A673 (cell line): ENCODE measurements at regions not wholly inside any gene's neighbourhood (a gene's known extent, or its start where the extent isn't known, plus 50 kb on each side); places are given as distances from the start of the nearest gene placed in this dataset.
"Not testable (repeated sequence)": the region's sequence is repeated elsewhere in the genome, so short reads cannot be mapped to it uniquely, and the experiment has no call there.

ENCODE experiments used
- BruUV-seq: library from RNA; stranded (reverse); fragments of 400-500 nt; replicated peaks from 2 replicates; lab custom pipeline; 2021; lab: Mats Ljungman, UMichigan
- CTCF ChIA-PET: fragments of 300-600 bp; sonication (Branson Sonifier 250); formaldehyde crosslinking; loops from one replicate; lab custom pipeline; 2022; ENCODE audit warnings: antibody characterized with exemption; lab: Charles Lee
- POLR2A ChIA-PET: fragments of 300-600 bp; sonication (Branson Sonifier 250); formaldehyde crosslinking; loops from one replicate; lab custom pipeline; 2022; ENCODE audit warnings: antibody characterized with exemption; ENCODE audit not compliant: low non-redundant PET; lab: Charles Lee
- DNase-seq: peaks from one replicate; pipeline ENCODE4 v3.0.0-alpha.2; 2015; ENCODE audit warnings: low spot score
- H3K27ac ChIP-seq: fragments of 200-600 bp; sonication (generic); 2 replicates; pipeline ENCODE4 v1.5.1; 2016; ENCODE audit warnings: mixed run types, low read depth, mild to moderate bottlenecking, mixed read lengths, antibody characterized with exemption, low read length; ENCODE audit not compliant: poor library complexity, severe bottlenecking
- H3K27me3 ChIP-seq: fragments of 200-600 bp; sonication (generic); replicated peaks from 2 replicates; pipeline ENCODE4 v1.6.1; 2017; ENCODE audit warnings: mixed run types, low read depth, mild to moderate bottlenecking, mixed read lengths, antibody characterized with exemption, low read length; ENCODE audit not compliant: insufficient read depth, poor library complexity
- H3K36me3 ChIP-seq: fragments of 200-600 bp; sonication (generic); 2 replicates; pipeline ENCODE4 v1.6.1; 2016; ENCODE audit warnings: mixed run types, mild to moderate bottlenecking, mixed read lengths, antibody characterized with exemption, low read length; ENCODE audit not compliant: insufficient read depth, poor library complexity, severe bottlenecking
- H3K4me1 ChIP-seq: fragments of 200-600 bp; sonication (generic); 2 replicates; pipeline ENCODE4 v1.6.1; 2017; ENCODE audit warnings: mixed run types, mild to moderate bottlenecking, mixed read lengths, antibody characterized with exemption, low read length; ENCODE audit not compliant: insufficient read depth, poor library complexity, severe bottlenecking
- H3K4me3 ChIP-seq: fragments of 200-600 bp; sonication (generic); 2 replicates; pipeline ENCODE4 v1.5.1; 2016; ENCODE audit warnings: low read depth, mixed run types, mild to moderate bottlenecking, mixed read lengths, low read length; ENCODE audit not compliant: poor library complexity, severe bottlenecking
- H3K9me3 ChIP-seq: fragments of 200-600 bp; sonication (generic); 2 replicates; pipeline ENCODE4 v1.6.1; 2016; ENCODE audit warnings: mixed run types, low read depth, mild to moderate bottlenecking, mixed read lengths, antibody characterized with exemption, low read length; ENCODE audit not compliant: poor library complexity, severe bottlenecking
- EZH2 ChIP-seq: fragments of 200-600 bp; sonication (generic); IDR thresholded peaks from 2 replicates; pipeline ENCODE4 v1.6.1; 2017; ENCODE audit warnings: borderline replicate concordance, low read depth, mild to moderate bottlenecking, mixed read lengths, antibody characterized with exemption, low read length; ENCODE audit not compliant: poor library complexity, severe bottlenecking
- intact Hi-C: fragments of 100-400 bp; cut with micrococcal nuclease; formaldehyde crosslinking; loops from one replicate; pipeline ENCODE4 v1.10.0; 2022; ENCODE audit not compliant: unreplicated experiment
- TF ChIP-seq, protein P1 (sequence below): fragments of 300-800, 200-600 bp; sonication (generic); conservative IDR thresholded peaks from 2 replicates; pipeline ENCODE4 v1.5.1; 2017; ENCODE audit warnings: low read depth, mild to moderate bottlenecking, antibody characterized with exemption, low read length, moderate library complexity, mixed read lengths

DNA sequence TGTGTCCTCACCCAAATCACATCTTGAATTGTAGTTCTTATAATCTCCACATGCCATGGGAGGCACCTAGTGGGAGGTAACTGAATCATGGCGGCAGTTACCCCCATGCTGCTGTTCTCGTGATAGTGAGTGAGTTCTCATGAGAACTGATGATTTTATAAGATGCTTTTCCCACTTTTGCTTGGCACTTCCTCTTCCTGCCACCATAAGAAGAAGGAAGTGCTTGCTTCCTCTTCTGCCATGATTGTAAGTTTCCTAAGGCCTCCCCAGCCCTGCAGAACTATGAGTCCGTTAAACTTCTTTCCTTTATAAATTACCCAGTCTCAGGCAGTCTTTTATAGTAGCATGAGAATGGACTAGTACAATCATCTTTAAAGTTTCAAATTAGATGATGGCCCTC lies 902.4 kb upstream of the PIK3C3 start:
- no peaks in the 10 kb centered on the region for H3K9me3 ChIP-seq
- no peak for DNase-seq
- no peak for TF ChIP-seq EZH2
- TF ChIP-seq, protein P1, sequence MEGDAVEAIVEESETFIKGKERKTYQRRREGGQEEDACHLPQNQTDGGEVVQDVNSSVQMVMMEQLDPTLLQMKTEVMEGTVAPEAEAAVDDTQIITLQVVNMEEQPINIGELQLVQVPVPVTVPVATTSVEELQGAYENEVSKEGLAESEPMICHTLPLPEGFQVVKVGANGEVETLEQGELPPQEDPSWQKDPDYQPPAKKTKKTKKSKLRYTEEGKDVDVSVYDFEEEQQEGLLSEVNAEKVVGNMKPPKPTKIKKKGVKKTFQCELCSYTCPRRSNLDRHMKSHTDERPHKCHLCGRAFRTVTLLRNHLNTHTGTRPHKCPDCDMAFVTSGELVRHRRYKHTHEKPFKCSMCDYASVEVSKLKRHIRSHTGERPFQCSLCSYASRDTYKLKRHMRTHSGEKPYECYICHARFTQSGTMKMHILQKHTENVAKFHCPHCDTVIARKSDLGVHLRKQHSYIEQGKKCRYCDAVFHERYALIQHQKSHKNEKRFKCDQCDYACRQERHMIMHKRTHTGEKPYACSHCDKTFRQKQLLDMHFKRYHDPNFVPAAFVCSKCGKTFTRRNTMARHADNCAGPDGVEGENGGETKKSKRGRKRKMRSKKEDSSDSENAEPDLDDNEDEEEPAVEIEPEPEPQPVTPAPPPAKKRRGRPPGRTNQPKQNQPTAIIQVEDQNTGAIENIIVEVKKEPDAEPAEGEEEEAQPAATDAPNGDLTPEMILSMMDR: no peak
- POLR2A ChIA-PET: no interaction called here
- intact Hi-C loops: no loop called here
- no peaks in the 10 kb centered on the region for H3K27me3 ChIP-seq
- H3K36me3 ChIP-seq: no peaks in the 10 kb centered on the region
- BruUV-seq: no TSS peak
- no peak overlapping the region for H3K4me3 ChIP-seq
- H3K27ac ChIP-seq: no peak overlapping the region
- CTCF ChIA-PET: no interaction called here
- no peaks in the 10 kb centered on the region for H3K4me1 ChIP-seq

DNA sequence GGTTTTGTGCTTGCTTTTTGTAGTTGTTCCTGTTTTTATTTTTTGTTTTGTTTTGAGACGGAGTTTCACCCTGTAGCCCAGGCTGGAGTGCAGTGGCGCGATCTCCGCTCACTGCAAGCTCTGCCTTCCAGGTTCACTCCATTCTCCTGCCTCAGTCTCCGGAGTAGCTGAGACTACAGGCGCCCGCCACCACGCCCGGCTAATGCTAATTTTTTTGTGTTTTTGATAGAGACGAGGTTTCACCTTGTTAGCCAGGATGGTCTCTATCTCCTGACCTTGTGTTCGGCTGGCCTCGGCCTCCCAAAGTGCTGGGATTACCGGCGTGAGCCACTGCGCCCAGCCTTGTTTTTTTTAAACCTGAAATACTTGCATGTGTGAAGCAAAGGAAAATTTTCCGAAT lies 908.8 kb upstream of the PIK3C3 start:
- BruUV-seq, H3K4me1 ChIP-seq, H3K4me3 ChIP-seq, H3K9me3 ChIP-seq, DNase-seq, POLR2A ChIA-PET, CTCF ChIA-PET, intact Hi-C loops, H3K27ac ChIP-seq, H3K36me3 ChIP-seq, H3K27me3 ChIP-seq: not testable (repeated sequence)

DNA sequence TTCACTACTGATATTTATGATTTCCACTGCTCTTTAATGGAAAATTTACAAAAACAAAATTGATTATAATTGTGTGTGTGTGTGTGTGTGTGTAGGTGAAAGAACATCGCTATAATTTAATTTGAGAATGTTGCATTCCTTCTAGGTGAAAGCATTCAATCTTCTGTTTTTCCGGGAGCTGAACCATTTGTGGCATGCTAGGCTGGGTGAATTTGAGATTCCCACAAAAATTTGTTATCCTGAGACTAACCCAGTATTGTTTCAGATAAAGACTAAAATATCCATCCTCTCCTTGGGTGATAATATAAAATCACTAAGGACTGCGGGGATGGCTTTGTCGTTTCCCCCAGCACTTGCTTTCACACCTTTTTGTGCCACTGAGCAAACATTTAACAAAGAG lies 911.2 kb upstream of the PIK3C3 start:
- no peaks in the 10 kb centered on the region for H3K9me3 ChIP-seq
- no peak overlapping the region for H3K4me3 ChIP-seq
- TF ChIP-seq, protein P1: no peak
- TF ChIP-seq EZH2: no peak
- H3K27me3 ChIP-seq: no peaks in the 10 kb centered on the region
- H3K36me3 ChIP-seq: no peaks in the 10 kb centered on the region
- intact Hi-C loops: no loop called here
- POLR2A ChIA-PET: no interaction called here
- no peaks in the 10 kb centered on the region for H3K4me1 ChIP-seq
- DNase-seq: no peak
- no TSS peak for BruUV-seq
- CTCF ChIA-PET: no interaction called here
- no peak overlapping the region for H3K27ac ChIP-seq

DNA sequence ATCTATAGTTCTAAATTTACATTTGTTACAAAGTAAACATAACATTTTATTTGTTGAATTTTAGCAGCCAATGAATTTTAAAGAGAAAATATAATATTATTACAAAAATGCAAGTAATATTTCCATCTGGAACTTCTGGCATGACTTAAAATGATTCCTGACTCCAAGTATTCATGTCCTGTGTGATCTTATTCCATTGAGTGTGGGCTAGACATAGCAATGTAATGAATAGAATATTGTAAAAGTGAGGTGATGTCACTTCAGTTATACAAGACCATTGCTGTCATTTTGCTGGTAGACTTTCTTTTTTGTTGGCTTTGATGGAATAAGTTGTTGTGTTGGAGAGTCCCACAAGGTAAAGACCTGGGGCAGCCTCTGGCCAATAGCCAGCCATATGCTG lies 912.2 kb upstream of the PIK3C3 start:
- H3K36me3 ChIP-seq: no peaks in the 10 kb centered on the region
- TF ChIP-seq, protein P1: no peak
- TF ChIP-seq EZH2: no peak
- H3K27ac ChIP-seq: no peak overlapping the region
- CTCF ChIA-PET: no interaction called here
- no peaks in the 10 kb centered on the region for H3K27me3 ChIP-seq
- no TSS peak for BruUV-seq
- DNase-seq: no peak
- no peaks in the 10 kb centered on the region for H3K9me3 ChIP-seq
- intact Hi-C loops: no loop called here
- POLR2A ChIA-PET: no interaction called here
- no peaks in the 10 kb centered on the region for H3K4me1 ChIP-seq
- H3K4me3 ChIP-seq: no peak overlapping the region
